ENCODE measurements at regions not wholly inside any gene's neighbourhood (a gene's known extent, or its start where the extent isn't known, plus 50 kb on each side); places are given as distances from the start of the nearest gene placed in this dataset.

GRCh38 chr9:96038271-96038670, 162.8 kb downstream of the ERCC6L2 start:
- no peak for DNase-seq (ENCODE audit: low spot score)

GRCh38 chr9:96034553-96035122, 159.1 kb downstream of the ERCC6L2 start:
- DNase-seq (ENCODE audit: low spot score) = no peak

GRCh38 chr9:96033896-96034295, 158.4 kb downstream of the ERCC6L2 start:
- DNase-seq (ENCODE audit: low spot score) = no peak

GRCh38 chr9:96031916-96032534, 156.5 kb downstream of the ERCC6L2 start:
- no peak for DNase-seq (ENCODE audit: low spot score)

GRCh38 chr9:96031366-96031824, 155.9 kb downstream of the ERCC6L2 start:
- peak; percentile 32 for DNase-seq (ENCODE audit: low spot score)

- DNase-seq (ENCODE audit: low spot score) = no peak
Observed at GRCh38 chr9:96029722-96030530, 154.4 kb downstream of the ERCC6L2 start.

- peak; percentile 62 for DNase-seq (ENCODE audit: low spot score)
Observed at GRCh38 chr9:96027251-96028131, 152.0 kb downstream of the ERCC6L2 start.

GRCh38 chr9:96026655-96027213, 151.2 kb downstream of the ERCC6L2 start:
- no peak for DNase-seq (ENCODE audit: low spot score)

GRCh38 chr9:96025995-96026602, 150.6 kb downstream of the ERCC6L2 start:
- DNase-seq (ENCODE audit: low spot score) = peak; percentile 86

GRCh38 chr9:96023486-96023885, 148.0 kb downstream of the ERCC6L2 start:
- no peak for DNase-seq (ENCODE audit: low spot score)

- peak; percentile 67 for DNase-seq (ENCODE audit: low spot score)
Observed at GRCh38 chr9:96022445-96023051, 147.1 kb downstream of the ERCC6L2 start.

GRCh38 chr9:96021551-96022444, 146.3 kb downstream of the ERCC6L2 start:
- peak; percentile 67 for DNase-seq (ENCODE audit: low spot score)

- DNase-seq (ENCODE audit: low spot score) = peak; percentile 70
Observed at GRCh38 chr9:96020792-96021550, 145.5 kb downstream of the ERCC6L2 start.

GRCh38 chr9:96020300-96020791, 144.9 kb downstream of the ERCC6L2 start:
- no peak for DNase-seq (ENCODE audit: low spot score)

Measured in ecto neural progenitor cell (in vitro differentiated cells).